Common myeloid progenitor, CD34-positive (primary cell): ENCODE measurements at regions not wholly inside any gene's neighbourhood (a gene's known extent, or its start where the extent isn't known, plus 50 kb on each side); places are given as distances from the start of the nearest gene placed in this dataset.
A peak's percentile ranks its signal among the peaks of the same experiment; 100 is the strongest.

ENCODE experiments used
- CTCF ChIA-PET: fragments of 350-600 bp; sonication (Branson Sonifier 250); formaldehyde crosslinking; loops from one replicate; lab custom pipeline; 2021; ENCODE audit warnings: antibody characterized with exemption; lab: Charles Lee
- POLR2A ChIA-PET: fragments of 350-600 bp; sonication (Branson Sonifier 250); formaldehyde crosslinking; loops from one replicate; lab custom pipeline; 2021; ENCODE audit warnings: antibody characterized with exemption; lab: Charles Lee
- DNase-seq, 3 donors: peaks; one replicate each; pipeline versions ENCODE4 v3.0.0 to v3.0.0-alpha.2; 2013
- H3K27ac ChIP-seq, 2 experiments: 1 replicate in 1 of 2; 2 replicates in 1 of 2; pipeline ENCODE4 v1.7.0; 2013; ENCODE audit warnings: inconsistent platforms in 2 of 2, low read length in 2 of 2, mild to moderate bottlenecking in 2 of 2, low read depth in 1 of 2, moderate library complexity in 1 of 2; ENCODE audit not compliant: severe bottlenecking in 2 of 2, insufficient read depth in 1 of 2, poor library complexity in 1 of 2
- H3K27me3 ChIP-seq, 5 experiments: replicated peaks in 2 of 5; 1 replicate in 3 of 5; 2 replicates in 2 of 5; pipeline versions ENCODE4 v1.6.1 to v1.7.0; 2013; ENCODE audit warnings: low read length in 4 of 5, mild to moderate bottlenecking in 2 of 5, moderate library complexity in 2 of 5, inconsistent platforms in 1 of 5; ENCODE audit not compliant: insufficient read depth in 5 of 5, control insufficient read depth in 4 of 5
- H3K36me3 ChIP-seq, 4 experiments: 1 replicate in 2 of 4; 2 replicates in 2 of 4; pipeline versions ENCODE4 v1.6.1 to v1.7.0; 2013; ENCODE audit warnings: low read length in 3 of 4, control low read depth in 1 of 4, mild to moderate bottlenecking in 1 of 4; ENCODE audit not compliant: control insufficient read depth in 4 of 4, insufficient read depth in 4 of 4
- H3K4me1 ChIP-seq, 4 experiments: 1 replicate in 3 of 4; 2 replicates in 1 of 4; pipeline versions ENCODE4 v1.6.1 to v1.7.1; 2013; ENCODE audit warnings: low read length in 3 of 4, mild to moderate bottlenecking in 3 of 4, control low read depth in 1 of 4, inconsistent platforms in 1 of 4, moderate library complexity in 1 of 4; ENCODE audit not compliant: control insufficient read depth in 4 of 4, insufficient read depth in 4 of 4; ENCODE audit errors: control extremely low read depth in 1 of 4
- H3K4me3 ChIP-seq, 7 experiments: 1 replicate in 4 of 7; 2 replicates in 3 of 7; pipeline versions ENCODE4 v1.5.1 to v1.7.0; 2013; ENCODE audit warnings: mild to moderate bottlenecking in 7 of 7, low read length in 6 of 7, moderate library complexity in 6 of 7, inconsistent platforms in 2 of 7, low read depth in 2 of 7, control low read depth in 1 of 7; ENCODE audit not compliant: insufficient read depth in 4 of 7, control insufficient read depth in 1 of 7; ENCODE audit errors: extremely low read depth in 1 of 7
- H3K9me3 ChIP-seq, 5 experiments: 1 replicate in 4 of 5; 2 replicates in 1 of 5; pipeline versions ENCODE4 v1.6.1 to v1.7.1; 2013; ENCODE audit warnings: low read length in 4 of 5, mild to moderate bottlenecking in 2 of 5, inconsistent platforms in 1 of 5, low read depth in 1 of 5, moderate library complexity in 1 of 5; ENCODE audit not compliant: control insufficient read depth in 4 of 5, insufficient read depth in 2 of 5; ENCODE audit errors: control extremely low read depth in 1 of 5
- WGBS: methylation state at CpG from one replicate; pipeline ENCODE4 v1.1.5; 2013; ENCODE audit not compliant: insufficient coverage; 5-methylcytosine and 5-hydroxymethylcytosine counted together

GRCh38 chr1:25003000-25003399 is 72.9 kb upstream of the RUNX3 start:
- POLR2A ChIA-PET: interaction anchor here (0.7 kb wide), 1 partner anchor 228 kb away, joined by 3 read pairs; no protein-coding TSS in a partner anchor

DNA sequence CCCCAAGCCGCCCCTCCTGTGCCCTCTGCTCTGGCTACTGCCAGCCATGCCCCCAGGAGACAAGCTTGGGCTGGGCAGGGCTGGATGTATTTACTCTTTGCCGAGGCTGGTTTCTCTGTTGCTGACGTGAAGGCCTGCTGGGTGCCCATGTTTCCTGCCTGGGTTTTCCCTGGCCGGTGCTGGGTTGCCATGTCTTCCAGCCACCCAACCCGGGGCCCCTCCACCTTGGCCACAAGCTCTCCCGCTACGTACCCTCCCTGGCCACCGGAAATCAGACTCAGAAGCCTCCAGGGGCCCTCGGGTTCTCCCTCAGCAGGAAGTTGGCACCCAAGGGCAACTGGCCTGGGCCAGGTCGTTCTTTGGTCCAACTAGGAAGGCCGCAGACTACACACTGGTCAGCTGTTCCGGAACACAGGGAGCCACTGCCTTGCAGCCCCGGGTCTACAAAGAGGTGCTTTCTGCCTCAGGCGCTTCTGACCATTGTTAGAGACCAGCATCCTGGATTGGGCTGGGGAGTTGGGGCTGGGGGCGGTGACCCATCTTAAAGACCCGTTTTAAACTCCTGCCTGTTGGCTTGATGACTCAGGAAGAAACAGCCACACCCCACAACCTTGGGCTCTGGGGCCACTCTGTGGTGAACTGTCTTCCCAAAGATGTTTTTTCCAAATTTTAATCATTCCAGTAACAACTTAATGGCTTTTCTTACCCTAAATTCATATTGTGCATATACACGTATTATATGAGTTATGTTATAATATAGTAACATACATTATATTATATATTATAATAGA is 71.2 kb upstream of the RUNX3 start:
- Histone ChIP-seq H3K27ac (no peak overlapping the region), H3K9me3 (no peaks in the 10 kb centered on the region), H3K4me3 (no peak overlapping the region), H3K36me3 (no peaks in the 10 kb centered on the region), H3K27me3 (no peaks in the 10 kb centered on the region), H3K4me1 (peaks cover 0 to 56% (median 25%) of the 10 kb centered on the region in 4 experiments)
- no peak for DNase-seq
- ChIA-PET POLR2A (no interaction called here), CTCF (interaction anchor here (0.6 to 1.0 kb wide), 2 partner anchors 21 to 74 kb away, joined by 3 read pairs; no protein-coding TSS in a partner anchor)
- WGBS: 84% methylated on average over 10 of the region's 17 CpGs

More at GRCh38 chr1:25003000-25003399, 72.9 kb upstream of the RUNX3 start:
- Histone ChIP-seq H3K4me3 (no peak overlapping the region), H3K27me3 (no peaks in the 10 kb centered on the region), H3K27ac (no peak overlapping the region), H3K4me1 (peaks cover 0 to 56% (median 26%) of the 10 kb centered on the region in 4 experiments), H3K36me3 (no peaks in the 10 kb centered on the region), H3K9me3 (no peaks in the 10 kb centered on the region)
- 97% methylated on average over 7 of the region's 7 CpGs for WGBS
- DNase-seq: no peak
- CTCF ChIA-PET: interaction anchor here (1.3 to 2.3 kb wide), 2 partner anchors 15 to 19 kb away, joined by 3 to 8 read pairs; no protein-coding TSS in a partner anchor

GRCh38 chr1:24999906-25000305 is 69.8 kb upstream of the RUNX3 start:
- 100% methylated on average over 3 of the region's 4 CpGs for WGBS
- peaks cover 0 to 66% (median 37%) of the 10 kb centered on the region in 4 experiments for H3K4me1 ChIP-seq
- no peaks in the 10 kb centered on the region for H3K36me3 ChIP-seq
- H3K4me3 ChIP-seq: no peak overlapping the region
- no peaks in the 10 kb centered on the region for H3K27me3 ChIP-seq
- ChIA-PET CTCF (interaction anchor here (0.6 to 1.1 kb wide), 2 partner anchors 56 to 138 kb away, joined by 3 read pairs; no protein-coding TSS in a partner anchor), POLR2A (no interaction called here)
- no peak overlapping the region for H3K27ac ChIP-seq
- H3K9me3 ChIP-seq: no peaks in the 10 kb centered on the region
- DNase-seq: no peak

DNA sequence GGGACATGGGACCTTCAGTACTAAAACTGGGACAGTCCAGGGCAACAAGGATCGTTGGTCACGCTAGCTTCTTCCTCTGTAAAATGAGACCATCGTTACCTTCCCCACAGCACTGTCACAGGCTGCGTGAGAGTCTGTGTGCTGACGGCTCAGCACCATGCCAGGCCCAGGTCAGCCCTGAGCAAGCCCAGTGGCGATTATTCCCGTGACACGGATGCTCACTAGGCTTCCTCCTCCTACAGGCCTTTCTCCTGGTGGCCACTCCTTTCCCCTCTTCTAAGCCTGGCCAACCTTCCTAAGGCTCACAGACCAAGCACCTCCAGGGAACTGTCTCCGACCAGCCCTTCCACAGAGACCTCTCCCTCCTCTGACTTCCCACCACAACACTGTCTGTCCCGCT is 69.3 kb upstream of the RUNX3 start:
- H3K4me3 ChIP-seq: no peak overlapping the region
- DNase-seq: no peak
- H3K9me3 ChIP-seq: no peaks in the 10 kb centered on the region
- no peaks in the 10 kb centered on the region for H3K27me3 ChIP-seq
- ChIA-PET CTCF (interaction anchor here (0.6 to 1.4 kb wide), 4 partner anchors 18 to 139 kb away, joined by 3 read pairs; no protein-coding TSS in a partner anchor), POLR2A (no interaction called here)
- WGBS: 88% methylated on average over 10 of the region's 10 CpGs
- peaks cover 0 to 68% (median 39%) of the 10 kb centered on the region in 4 experiments for H3K4me1 ChIP-seq
- no peaks in the 10 kb centered on the region for H3K36me3 ChIP-seq
- no peak overlapping the region for H3K27ac ChIP-seq

- Histone ChIP-seq H3K27ac (no peak overlapping the region), H3K4me1 (peaks cover 0 to 71% (median 39%) of the 10 kb centered on the region in 4 experiments), H3K9me3 (no peaks in the 10 kb centered on the region), H3K4me3 (no peak overlapping the region), H3K27me3 (no peaks in the 10 kb centered on the region), H3K36me3 (no peaks in the 10 kb centered on the region)
- ChIA-PET POLR2A (interaction anchor here (0.6 to 0.7 kb wide), 2 partner anchors 20 to 24 kb away, joined by 3 to 4 read pairs; no protein-coding TSS in a partner anchor), CTCF (interaction anchor here (0.7 to 2.2 kb wide), 6 partner anchors 11 to 43 kb away, joined by 3 to 9 read pairs (median 3); no protein-coding TSS in a partner anchor)
- WGBS: 98% methylated on average over 11 of the region's 12 CpGs
- DNase-seq: no peak
These were observed 68.6 kb upstream of the RUNX3 start for GRCh38 chr1:24998563-24999245.

DNA sequence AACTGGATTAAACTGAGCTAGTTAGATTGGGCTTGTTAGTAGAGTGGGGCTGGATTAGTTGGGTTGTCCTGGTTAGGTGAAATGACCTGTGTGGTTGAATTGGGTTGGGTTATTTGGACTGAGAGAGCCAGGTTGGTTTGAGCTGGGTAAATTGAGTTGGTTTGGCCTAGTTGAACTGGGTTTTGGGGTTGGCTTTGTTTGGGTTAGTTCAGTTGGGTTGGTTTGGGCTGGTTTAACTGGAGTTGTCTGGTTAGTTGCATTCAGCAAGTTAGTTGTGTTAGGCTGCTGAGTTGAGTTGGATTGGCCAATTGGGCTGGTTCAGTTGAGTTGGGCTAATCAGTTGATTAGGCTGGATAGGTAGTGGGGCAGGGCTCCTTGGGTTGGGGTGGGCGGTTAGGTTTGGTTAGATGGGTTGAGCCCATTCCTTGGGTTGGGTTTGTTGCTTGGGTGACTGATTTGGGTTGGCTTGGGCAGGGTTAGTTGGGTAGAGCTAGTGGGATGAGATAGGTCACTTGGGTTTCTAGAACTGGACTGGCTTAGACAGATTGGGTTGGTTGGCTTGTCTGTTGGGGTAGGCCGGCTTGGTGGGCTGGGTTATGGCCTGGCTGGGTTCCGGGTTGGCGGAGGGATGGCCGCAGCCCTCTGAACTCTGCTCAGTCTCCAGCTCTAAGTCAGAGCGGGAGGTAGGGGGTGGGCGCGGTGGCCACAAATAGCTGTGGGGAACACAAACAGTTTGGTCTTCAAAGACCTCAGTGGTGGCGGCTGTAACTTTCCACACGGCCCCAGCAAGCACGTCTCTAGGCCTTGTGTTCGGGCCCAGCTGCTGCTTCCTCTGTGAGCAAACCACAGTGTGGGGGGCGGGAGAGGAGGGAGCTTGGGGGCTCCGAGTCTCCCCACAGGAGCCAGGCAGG is 67.2 kb upstream of the RUNX3 start:
- WGBS: 44% methylated on average over 10 of the region's 14 CpGs
- H3K36me3 ChIP-seq: no peaks in the 10 kb centered on the region
- CTCF ChIA-PET: interaction anchor here (0.7 to 2.6 kb wide), 16 partner anchors 8 to 58 kb away, joined by 3 to 16 read pairs (median 3); no protein-coding TSS in a partner anchor
- H3K27ac ChIP-seq: no peak overlapping the region
- no peaks in the 10 kb centered on the region for H3K27me3 ChIP-seq
- peaks cover 0 to 85% (median 46%) of the 10 kb centered on the region in 4 experiments for H3K4me1 ChIP-seq
- POLR2A ChIA-PET: interaction anchor here (0.7 to 0.9 kb wide), 2 partner anchors 14 to 37 kb away, joined by 3 read pairs; no protein-coding TSS in a partner anchor
- DNase-seq: peak; percentile 40 to 91 (median 88)
- no peaks in the 10 kb centered on the region for H3K9me3 ChIP-seq
- H3K4me3 ChIP-seq: no peak overlapping the region
